ENCODE measurements at regions not wholly inside any gene's neighbourhood (a gene's known extent, or its start where the extent isn't known, plus 50 kb on each side); places are given as distances from the start of the nearest gene placed in this dataset.

DNA sequence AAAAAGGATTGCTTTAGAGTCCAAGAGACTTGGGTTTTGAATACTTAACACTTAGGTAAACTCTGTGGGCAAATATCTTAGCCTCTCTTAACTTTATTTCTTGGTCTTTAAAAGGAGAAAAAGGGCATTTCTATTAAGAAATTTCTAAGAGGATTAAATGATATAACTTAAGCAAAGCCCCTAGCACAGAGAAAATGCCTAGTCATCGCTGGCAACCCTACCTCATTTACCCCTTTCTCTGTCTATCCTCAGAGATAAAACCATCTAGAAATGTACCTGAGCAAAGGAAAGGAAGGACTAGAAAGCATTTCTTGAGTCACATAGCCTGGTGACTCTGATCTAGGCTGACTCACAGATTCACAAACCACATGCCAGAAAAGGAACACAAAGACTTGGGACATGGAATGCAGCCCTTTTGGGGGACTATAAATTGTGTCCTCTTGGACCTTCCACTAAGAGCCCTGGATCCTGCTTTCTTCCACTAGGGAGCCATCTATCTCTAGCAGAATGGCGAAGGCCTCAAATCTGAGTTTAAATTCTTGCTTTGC lies 120.6 kb downstream of the FOXD1 start:
- intact Hi-C loops (cut with DNase I; ENCODE audit: low total_unique reads) = no loop called here
- no peak for DNase-seq (ENCODE audit: low spot score in 2 of 2)
- H3K4me3 ChIP-seq (ENCODE audit: low read depth, poor library complexity, severe bottlenecking) = no peak overlapping the region
- no peak for TF ChIP-seq POLR2A (IDR thresholded peaks at IDR 0.05)
- TF ChIP-seq, protein P1, sequence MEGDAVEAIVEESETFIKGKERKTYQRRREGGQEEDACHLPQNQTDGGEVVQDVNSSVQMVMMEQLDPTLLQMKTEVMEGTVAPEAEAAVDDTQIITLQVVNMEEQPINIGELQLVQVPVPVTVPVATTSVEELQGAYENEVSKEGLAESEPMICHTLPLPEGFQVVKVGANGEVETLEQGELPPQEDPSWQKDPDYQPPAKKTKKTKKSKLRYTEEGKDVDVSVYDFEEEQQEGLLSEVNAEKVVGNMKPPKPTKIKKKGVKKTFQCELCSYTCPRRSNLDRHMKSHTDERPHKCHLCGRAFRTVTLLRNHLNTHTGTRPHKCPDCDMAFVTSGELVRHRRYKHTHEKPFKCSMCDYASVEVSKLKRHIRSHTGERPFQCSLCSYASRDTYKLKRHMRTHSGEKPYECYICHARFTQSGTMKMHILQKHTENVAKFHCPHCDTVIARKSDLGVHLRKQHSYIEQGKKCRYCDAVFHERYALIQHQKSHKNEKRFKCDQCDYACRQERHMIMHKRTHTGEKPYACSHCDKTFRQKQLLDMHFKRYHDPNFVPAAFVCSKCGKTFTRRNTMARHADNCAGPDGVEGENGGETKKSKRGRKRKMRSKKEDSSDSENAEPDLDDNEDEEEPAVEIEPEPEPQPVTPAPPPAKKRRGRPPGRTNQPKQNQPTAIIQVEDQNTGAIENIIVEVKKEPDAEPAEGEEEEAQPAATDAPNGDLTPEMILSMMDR (IDR thresholded peaks at IDR 0.05) = no peak
- WGBS, 2 donors = 90 to 93% methylated on average over 2 of the region's 2 CpGs

DNA sequence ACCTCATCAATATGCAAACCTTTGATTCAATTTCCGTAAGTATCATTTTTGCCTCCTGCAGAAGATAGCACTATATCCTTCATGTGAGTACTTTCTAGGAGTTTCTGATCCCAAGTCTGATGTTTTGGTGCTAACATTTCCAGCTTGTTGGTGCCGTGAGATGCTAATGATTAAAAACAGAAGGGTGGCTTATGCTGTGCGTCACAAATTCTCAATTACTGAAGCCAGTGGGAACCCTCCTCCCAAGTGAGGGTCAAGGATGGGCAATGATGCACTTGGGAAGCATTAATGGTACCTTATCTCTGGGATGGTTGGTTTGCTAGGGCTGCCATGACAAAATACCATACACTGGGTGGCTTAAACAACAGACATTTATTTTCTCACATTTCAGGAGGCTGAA lies 123.0 kb downstream of the FOXD1 start:
- no peak overlapping the region for H3K4me3 ChIP-seq (ENCODE audit: low read depth, poor library complexity, severe bottlenecking)
- TF ChIP-seq, protein P1 (IDR thresholded peaks at IDR 0.05) = no peak
- TF ChIP-seq POLR2A (IDR thresholded peaks at IDR 0.05) = no peak
- intact Hi-C loops (cut with DNase I; ENCODE audit: low total_unique reads) = no loop called here
- 77 to 85% methylated on average over 3 of the region's 3 CpGs for WGBS, 2 donors
- no peak for DNase-seq (ENCODE audit: low spot score in 2 of 2)

DNA sequence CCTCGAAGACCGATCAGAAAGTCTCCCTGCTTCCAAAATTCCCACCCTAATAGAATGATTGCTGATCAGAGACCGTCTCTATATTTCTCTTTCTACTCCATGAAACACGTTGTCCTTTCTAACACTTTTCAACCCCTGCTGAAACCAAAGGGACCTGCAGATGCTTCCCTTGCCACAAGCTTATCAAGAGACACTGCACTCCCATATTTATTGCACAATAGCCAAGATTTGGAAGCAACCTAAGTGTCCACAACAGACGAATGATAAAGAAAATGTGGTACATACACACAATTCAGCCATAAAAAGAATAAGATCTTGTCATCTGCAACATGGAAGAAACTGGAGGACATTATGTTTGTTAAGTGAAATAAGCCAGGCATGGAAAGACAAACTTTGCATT lies 125.1 kb downstream of the FOXD1 start:
- 78 to 85% methylated on average over 5 of the region's 5 CpGs for WGBS, 2 donors
- DNase-seq (ENCODE audit: low spot score in 2 of 2) = no peak
- intact Hi-C loops (cut with DNase I; ENCODE audit: low total_unique reads) = no loop called here
- no peak overlapping the region for H3K4me3 ChIP-seq (ENCODE audit: low read depth, poor library complexity, severe bottlenecking)
- TF ChIP-seq, protein P1 (IDR thresholded peaks at IDR 0.05) = no peak
- no peak for TF ChIP-seq POLR2A (IDR thresholded peaks at IDR 0.05)

DNA sequence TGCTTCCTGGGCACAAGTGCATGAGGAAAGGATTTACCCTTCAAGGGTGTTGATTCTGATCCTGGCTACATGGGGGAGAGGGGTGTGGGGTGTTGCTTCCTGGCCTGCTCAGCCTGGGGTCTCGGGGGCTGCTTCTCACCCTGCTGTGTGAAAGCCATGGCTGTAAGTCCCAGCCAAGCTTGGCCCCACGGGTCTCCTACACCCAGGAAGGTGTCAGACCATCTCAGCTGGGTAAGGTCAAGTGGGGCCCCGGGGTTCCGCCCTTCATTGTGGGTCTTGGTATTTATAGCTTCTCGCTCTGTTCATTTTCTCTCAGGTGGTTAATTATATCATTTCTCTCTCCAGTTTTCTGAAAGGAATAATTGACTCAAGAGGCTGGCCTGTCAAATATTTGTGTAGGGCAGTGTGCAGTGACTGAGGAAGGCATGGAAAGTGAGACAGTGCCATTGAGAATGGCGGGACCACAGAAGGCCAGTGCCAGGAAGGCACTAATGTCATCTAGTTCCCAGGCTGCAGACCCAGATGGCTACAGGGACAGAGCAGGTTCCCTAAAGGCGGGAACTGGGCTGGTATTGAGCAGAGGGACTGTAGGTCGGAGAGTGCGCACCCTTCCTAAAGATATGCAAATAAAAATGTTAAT lies 126.0 kb downstream of the FOXD1 start:
- no peak for DNase-seq (ENCODE audit: low spot score in 2 of 2)
- TF ChIP-seq, protein P1 (IDR thresholded peaks at IDR 0.05) = no peak
- TF ChIP-seq POLR2A (IDR thresholded peaks at IDR 0.05) = no peak
- WGBS, 2 donors = 85 to 89% methylated on average over 9 of the region's 9 CpGs
- no peak overlapping the region for H3K4me3 ChIP-seq (ENCODE audit: low read depth, poor library complexity, severe bottlenecking)
- intact Hi-C loops (cut with DNase I; ENCODE audit: low total_unique reads) = no loop called here

DNA sequence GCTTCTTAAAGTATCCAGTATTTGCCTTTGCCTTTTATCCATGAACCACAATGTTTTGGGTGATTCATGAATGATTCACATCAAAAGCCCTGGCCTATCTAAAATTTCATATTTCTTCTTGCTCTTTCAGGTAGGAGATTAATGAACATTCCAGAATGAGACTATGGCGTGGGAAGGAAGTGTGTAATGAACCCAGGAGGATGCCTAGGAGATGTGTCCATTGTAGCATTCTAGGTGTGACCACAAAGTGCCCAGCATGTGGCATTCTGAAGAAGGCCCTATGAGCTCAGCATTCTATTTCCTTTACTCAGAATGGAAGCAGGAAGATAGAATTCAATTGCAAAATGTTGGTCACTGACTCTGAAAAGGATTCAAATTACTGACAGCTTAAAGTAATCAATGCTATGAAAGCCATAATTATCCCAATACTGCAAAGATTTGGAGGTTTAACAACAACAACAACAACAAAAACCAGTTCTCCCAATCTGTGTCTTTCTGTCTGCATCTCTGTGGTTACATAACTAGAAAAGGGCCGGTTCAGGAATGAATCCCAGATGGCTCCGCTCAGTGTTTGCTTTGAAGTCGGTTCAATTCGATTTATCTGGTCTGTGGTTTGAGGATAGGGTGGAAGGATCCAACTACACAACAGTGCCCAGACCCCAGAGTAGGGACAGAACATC lies 126.7 kb downstream of the FOXD1 start:
- WGBS, 2 donors = 54 to 57% methylated on average over 5 of the region's 5 CpGs
- no peak overlapping the region for H3K4me3 ChIP-seq (ENCODE audit: low read depth, poor library complexity, severe bottlenecking)
- no peak for DNase-seq (ENCODE audit: low spot score in 2 of 2)
- intact Hi-C loops (cut with DNase I; ENCODE audit: low total_unique reads) = no loop called here
- TF ChIP-seq, protein P1 (IDR thresholded peaks at IDR 0.05) = no peak
- TF ChIP-seq POLR2A (IDR thresholded peaks at IDR 0.05) = no peak
